Activated CD4-positive, alpha-beta T cell treated with anti-CD3 and anti-CD28 coated beads for 36 hours (primary cell): ENCODE measurements at regions not wholly inside any gene's neighbourhood (a gene's known extent, or its start where the extent isn't known, plus 50 kb on each side); places are given as distances from the start of the nearest gene placed in this dataset.

Experiments
- ATAC-seq: fragments of 200-7000 bp; cut with Tn5 transposase; one replicate; pipeline ENCODE4 v1.10.0; 2021; ENCODE audit warnings: mild to moderate bottlenecking, moderate library complexity
- CTCF ChIA-PET: fragments of 350-600 bp; sonication (Branson Sonifier 250); formaldehyde crosslinking; loops from one replicate; lab custom pipeline; 2021; ENCODE audit warnings: antibody characterized with exemption; lab: Charles Lee
- POLR2A ChIA-PET: fragments of 350-600 bp; sonication (Branson Sonifier 250); formaldehyde crosslinking; loops from one replicate; lab custom pipeline; 2021; ENCODE audit warnings: antibody characterized with exemption, inconsistent platforms; lab: Charles Lee
- DNase-seq: peaks from one replicate; pipeline ENCODE4 v3.0.0-alpha.2; 2020
- H3K27ac Mint-ChIP-seq: one replicate; pipeline ENCODE4 v1.8.0; 2021; ENCODE audit warnings: mixed read lengths
- H3K27me3 Mint-ChIP-seq: one replicate; pipeline ENCODE4 v1.8.0; 2021; ENCODE audit warnings: mixed read lengths
- H3K36me3 Mint-ChIP-seq: one replicate; pipeline ENCODE4 v1.8.0; 2021; ENCODE audit warnings: low read depth, mixed read lengths
- H3K4me1 Mint-ChIP-seq: one replicate; pipeline ENCODE4 v1.8.0; 2021; ENCODE audit warnings: mixed read lengths
- H3K4me3 Mint-ChIP-seq: one replicate; pipeline ENCODE4 v1.8.0; 2021; ENCODE audit warnings: mild to moderate bottlenecking, moderate library complexity, mixed read lengths
- H3K9me3 Mint-ChIP-seq: one replicate; pipeline ENCODE4 v1.8.0; 2021; ENCODE audit warnings: low read depth, mixed read lengths
- intact Hi-C, 2 experiments: fragments of 100-400 bp; cut with DNase I in 1 of 2; cut with micrococcal nuclease in 1 of 2; formaldehyde crosslinking; loops; one replicate each; pipeline versions ENCODE4 v1.14.2 to v1.15.1; 2022 to 2024; cut with DNase I, micrococcal nuclease

DNA sequence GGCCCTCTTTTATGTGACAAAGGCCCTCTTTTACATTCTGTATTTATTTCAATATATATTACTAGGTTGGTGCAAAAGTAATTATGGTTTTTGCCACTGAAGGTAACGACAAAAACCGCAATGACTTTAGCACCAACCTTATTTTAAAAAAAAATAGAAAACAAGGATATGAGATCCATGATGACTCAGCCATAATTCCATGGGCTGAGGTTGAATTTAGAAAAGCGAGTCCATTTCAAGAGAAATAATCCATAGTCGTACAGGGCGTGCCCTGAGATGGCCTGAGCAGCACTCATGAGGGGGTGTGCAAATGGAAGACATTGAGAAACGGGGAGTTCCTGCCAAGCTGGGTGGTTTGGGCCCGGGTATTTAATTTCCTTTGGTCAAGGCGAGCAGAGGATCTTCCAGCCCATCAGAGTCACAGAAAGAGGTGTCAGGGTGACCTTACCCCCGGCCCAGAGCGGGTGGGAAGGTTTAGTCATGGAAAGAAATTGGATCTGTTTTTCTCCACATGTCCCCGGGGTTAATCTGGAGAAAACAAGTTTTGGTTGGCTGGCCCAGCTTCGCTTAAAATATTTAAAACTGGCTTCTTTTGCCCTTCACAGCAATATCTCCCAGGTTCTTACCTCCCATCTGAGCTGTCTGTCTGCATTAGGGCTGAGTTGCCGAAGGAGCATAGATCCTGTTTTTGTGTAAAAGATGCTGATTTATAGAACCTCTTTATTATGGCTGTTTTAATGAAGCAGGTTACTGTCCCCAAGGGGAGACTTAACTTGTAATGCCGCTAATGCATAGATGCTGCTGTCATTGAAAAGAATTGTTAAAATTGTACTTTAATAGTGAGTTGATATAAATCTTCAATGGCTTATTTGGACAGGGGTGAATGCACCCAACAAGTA is 255.6 kb downstream of the PREX1 start:
- Mint-ChIP-seq H3K9me3 (no peaks in the 10 kb centered on the region), H3K36me3 (no peaks in the 10 kb centered on the region), H3K4me3 (no peak overlapping the region), H3K4me1 (no peaks in the 10 kb centered on the region), H3K27me3 (no peaks in the 10 kb centered on the region), H3K27ac (no peak overlapping the region)
- POLR2A ChIA-PET, result no interaction called here
- CTCF ChIA-PET, result interaction anchor here (0.6 to 1.2 kb wide), 2 partner anchors 36 to 48 kb away, joined by 3 read pairs; no protein-coding TSS in a partner anchor
- intact Hi-C loops, result no loop called here
- DNase-seq (no peak), ATAC-seq (no peak)

DNA sequence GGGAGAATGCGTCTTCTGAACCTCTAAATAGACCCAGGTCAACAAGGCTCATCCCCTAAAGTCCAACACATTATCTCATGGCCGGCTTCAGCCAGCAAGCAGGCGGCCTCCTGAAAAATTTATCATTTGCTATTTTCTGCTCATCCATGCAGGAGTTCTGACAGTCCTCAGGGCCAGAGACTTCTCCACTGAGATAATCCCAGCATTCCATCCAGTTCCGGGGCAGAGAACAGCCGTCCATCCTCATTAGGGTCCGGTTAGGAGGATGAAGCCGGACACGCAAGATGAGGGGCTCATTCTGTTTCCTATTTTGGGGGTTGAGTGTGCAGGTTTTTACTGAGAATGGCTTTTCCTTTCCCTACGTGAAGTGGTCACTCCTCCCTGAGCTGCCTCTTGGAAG is 258.1 kb downstream of the PREX1 start:
- Mint-ChIP-seq H3K36me3 (no peaks in the 10 kb centered on the region), H3K4me1 (no peaks in the 10 kb centered on the region), H3K27ac (no peak overlapping the region), H3K4me3 (no peak overlapping the region), H3K27me3 (peaks cover 2% of the 10 kb centered on the region), H3K9me3 (no peaks in the 10 kb centered on the region)
- ChIA-PET POLR2A (no interaction called here), CTCF (no interaction called here)
- DNase-seq (no peak), ATAC-seq (no peak)
- intact Hi-C loops, result no loop called here

DNA sequence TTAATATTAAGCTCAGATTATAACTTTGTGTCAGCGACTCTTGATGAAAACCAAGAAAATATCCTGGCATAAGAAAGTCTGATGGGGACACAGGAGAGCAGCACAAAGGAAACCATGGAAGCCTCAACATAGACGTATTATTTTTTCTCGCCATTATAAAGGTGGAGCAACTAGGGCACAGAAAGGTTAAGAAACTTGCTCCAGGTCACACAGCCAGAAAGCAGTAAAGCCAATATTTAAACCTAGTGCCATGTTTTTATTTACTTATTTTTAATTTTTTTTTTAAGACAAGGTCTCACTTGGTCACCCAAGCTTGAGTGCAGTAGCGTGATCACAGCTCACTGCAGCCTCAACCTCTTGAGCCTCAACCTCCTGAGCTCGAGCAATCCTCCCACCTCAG is 259.3 kb downstream of the PREX1 start:
- H3K27ac Mint-ChIP-seq, result no peak overlapping the region
- CTCF ChIA-PET, result interaction anchor here (0.6 to 0.7 kb wide), 2 partner anchors 10 to 136 kb away, joined by 4 read pairs; no protein-coding TSS in a partner anchor
- DNase-seq, result no peak
- H3K4me3 Mint-ChIP-seq, result no peak overlapping the region
- no peak for ATAC-seq
- no peaks in the 10 kb centered on the region for H3K36me3 Mint-ChIP-seq
- no peaks in the 10 kb centered on the region for H3K9me3 Mint-ChIP-seq
- peaks cover 2% of the 10 kb centered on the region for H3K27me3 Mint-ChIP-seq
- no peaks in the 10 kb centered on the region for H3K4me1 Mint-ChIP-seq
- POLR2A ChIA-PET, result no interaction called here
- intact Hi-C loops, result no loop called here

DNA sequence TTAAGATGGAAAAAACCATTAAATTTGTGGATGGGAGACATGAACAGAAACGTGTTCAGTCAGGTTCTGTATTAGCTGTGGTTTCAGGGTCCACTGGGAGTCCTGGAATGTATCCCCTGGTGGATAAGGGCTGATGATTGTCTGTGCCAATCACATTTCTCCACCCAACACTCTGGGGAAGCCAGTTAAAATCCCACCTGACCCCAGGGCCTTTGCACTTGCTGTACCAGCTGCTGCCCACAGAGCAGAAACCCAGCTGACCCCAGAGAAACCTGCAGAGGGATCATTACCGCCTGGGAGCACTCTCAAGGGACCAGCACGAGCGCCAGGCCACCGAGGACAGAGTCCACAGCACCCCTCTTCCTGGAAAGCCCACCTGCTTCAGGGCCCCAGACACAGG is 260.7 kb downstream of the PREX1 start:
- ChIA-PET CTCF (interaction anchor here (0.6 to 0.8 kb wide), 2 partner anchors 395 to 1297 kb away, joined by 3 read pairs; no protein-coding TSS in a partner anchor), POLR2A (no interaction called here)
- peaks cover 2% of the 10 kb centered on the region for H3K27me3 Mint-ChIP-seq
- ATAC-seq (no peak), DNase-seq (no peak)
- intact Hi-C loops, result no loop called here
- no peaks in the 10 kb centered on the region for H3K4me1 Mint-ChIP-seq
- no peak overlapping the region for H3K4me3 Mint-ChIP-seq
- H3K36me3 Mint-ChIP-seq, result no peaks in the 10 kb centered on the region
- H3K9me3 Mint-ChIP-seq, result no peaks in the 10 kb centered on the region
- H3K27ac Mint-ChIP-seq, result no peak overlapping the region

DNA sequence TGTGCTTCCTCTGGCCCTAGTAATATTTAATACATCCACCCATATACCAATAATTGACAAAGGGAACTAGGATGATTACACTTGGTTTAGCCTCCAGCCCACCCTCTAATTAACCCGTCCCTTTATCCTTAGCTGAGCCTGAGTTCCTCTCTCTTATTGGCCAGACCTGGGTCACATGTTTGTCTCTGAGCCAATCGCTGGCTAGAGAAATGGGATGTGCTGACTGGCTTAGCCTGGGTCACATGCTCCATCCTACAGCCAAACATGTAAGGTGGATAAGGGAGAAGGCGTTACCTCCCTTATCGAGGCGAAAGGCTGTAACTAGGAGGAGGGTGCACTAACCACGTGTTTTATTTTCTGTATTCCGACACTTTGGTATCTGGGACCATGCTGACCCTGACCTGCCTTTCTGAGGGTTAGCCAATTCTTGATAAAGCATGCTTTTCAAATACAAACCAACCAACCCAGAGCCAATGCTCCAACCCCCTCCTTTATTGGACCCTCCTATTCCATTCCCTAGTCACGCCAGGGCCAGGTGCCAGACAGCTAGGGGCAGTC is 262.7 kb downstream of the PREX1 start:
- POLR2A ChIA-PET, result no interaction called here
- intact Hi-C loops, result no loop called here
- no peak overlapping the region for H3K27ac Mint-ChIP-seq
- no peaks in the 10 kb centered on the region for H3K9me3 Mint-ChIP-seq
- H3K27me3 Mint-ChIP-seq, result peaks cover 2% of the 10 kb centered on the region
- DNase-seq, result no peak
- ATAC-seq, result no peak
- H3K4me1 Mint-ChIP-seq, result no peaks in the 10 kb centered on the region
- no peaks in the 10 kb centered on the region for H3K36me3 Mint-ChIP-seq
- CTCF ChIA-PET, result no interaction called here
- H3K4me3 Mint-ChIP-seq, result no peak overlapping the region

DNA sequence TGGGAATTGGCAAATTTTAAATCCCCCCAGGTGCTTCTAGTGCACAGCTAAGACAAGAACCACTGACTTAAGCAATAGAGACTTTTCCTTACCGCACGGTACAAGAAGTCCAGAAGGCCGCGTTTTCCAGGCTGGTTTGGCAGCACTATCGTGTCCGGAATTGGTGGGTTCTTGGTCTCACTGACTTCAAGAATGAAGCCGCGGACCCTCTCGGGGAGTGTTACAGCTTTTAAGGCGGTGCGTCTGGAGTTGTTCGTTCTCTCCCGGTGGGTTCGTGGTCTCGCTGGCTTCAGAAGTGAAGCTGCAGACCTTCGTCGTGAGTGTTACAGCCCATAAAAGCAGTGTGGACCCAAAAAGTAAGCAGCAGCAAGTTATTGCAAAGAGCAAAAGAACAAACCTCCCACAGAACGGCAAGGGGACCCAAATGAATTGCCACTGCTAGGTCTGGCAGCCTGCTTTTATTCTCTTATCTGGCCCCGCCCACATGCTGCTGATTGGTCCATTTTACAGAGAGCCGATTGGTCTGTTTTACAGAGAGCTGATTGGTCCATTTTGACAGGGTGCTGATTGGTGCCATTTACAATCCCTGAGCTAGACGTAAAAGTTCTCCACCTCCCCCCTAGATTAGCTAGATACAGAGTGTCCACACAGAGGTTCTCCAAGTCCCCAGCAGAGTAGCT is 264.5 kb downstream of the PREX1 start:
- Mint-ChIP-seq H3K9me3 (no peaks in the 10 kb centered on the region), H3K4me1 (no peaks in the 10 kb centered on the region), H3K27me3 (peaks cover 2% of the 10 kb centered on the region), H3K4me3 (no peak overlapping the region), H3K27ac (no peak overlapping the region), H3K36me3 (no peaks in the 10 kb centered on the region)
- ATAC-seq (no peak), DNase-seq (peak; percentile 17)
- POLR2A ChIA-PET, result interaction anchor here (0.6 kb wide), 1 partner anchor 61 kb away, joined by 6 read pairs; no protein-coding TSS in a partner anchor
- CTCF ChIA-PET, result interaction anchor here (0.7 to 0.9 kb wide), 2 partner anchors 45 to 57 kb away, joined by 3 to 4 read pairs; no protein-coding TSS in a partner anchor
- intact Hi-C loops, result no loop called here

DNA sequence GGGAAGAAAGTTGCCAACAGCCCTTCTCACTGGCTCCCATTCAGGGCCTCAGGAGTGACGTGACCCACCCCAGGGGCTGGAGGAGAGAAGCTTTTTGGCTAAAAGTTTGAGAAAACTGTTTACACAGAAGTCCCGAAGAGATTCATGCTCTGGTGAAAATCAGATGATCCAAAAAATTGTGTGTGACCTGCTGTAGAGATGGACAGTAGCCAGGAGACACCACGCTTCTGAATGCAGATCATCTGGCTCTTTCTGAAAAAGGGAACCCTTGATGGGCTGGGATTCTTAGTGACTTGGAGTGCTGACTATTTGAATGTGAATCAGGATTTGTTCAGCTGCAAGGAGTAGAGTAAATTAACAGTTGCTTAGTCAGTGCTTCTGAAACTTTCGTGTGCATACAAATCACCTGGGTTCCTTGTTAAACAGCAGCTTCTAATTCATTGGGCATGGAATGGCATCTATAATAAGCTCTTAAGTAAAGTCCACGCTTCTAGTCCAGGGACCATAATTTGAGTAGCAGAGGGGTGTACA is 265.1 kb downstream of the PREX1 start:
- no peak overlapping the region for H3K27ac Mint-ChIP-seq
- DNase-seq, result no peak
- no peak for ATAC-seq
- ChIA-PET POLR2A (no interaction called here), CTCF (interaction anchor here (0.7 to 0.9 kb wide), 2 partner anchors 45 to 57 kb away, joined by 3 to 4 read pairs; no protein-coding TSS in a partner anchor)
- no peak overlapping the region for H3K4me3 Mint-ChIP-seq
- no peaks in the 10 kb centered on the region for H3K9me3 Mint-ChIP-seq
- peaks cover 2% of the 10 kb centered on the region for H3K27me3 Mint-ChIP-seq
- intact Hi-C loops, result no loop called here
- H3K4me1 Mint-ChIP-seq, result no peaks in the 10 kb centered on the region
- no peaks in the 10 kb centered on the region for H3K36me3 Mint-ChIP-seq

DNA sequence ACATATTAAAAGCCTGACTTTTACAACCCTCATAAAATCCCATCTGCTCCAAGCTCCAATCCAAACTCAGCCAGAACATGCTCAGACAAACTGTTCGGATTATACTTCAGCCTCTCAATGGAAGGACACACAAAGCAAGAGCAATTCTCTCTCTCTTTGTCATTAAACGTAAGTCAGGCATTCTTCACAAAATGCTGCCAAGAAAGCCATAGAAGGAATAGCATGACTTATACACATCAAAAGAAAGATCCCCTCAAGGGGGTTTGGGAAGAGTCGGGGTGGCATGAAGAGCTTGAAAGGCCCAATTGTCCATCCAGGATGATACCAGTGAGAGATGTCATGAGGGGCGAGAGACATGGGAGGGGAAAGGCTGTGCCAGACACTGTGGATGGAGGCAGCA is 268.9 kb downstream of the PREX1 start:
- no peak overlapping the region for H3K4me3 Mint-ChIP-seq
- ATAC-seq (no peak), DNase-seq (no peak)
- ChIA-PET CTCF (interaction anchor here (1.3 kb wide), 1 partner anchor 9 kb away, joined by 4 read pairs; no protein-coding TSS in a partner anchor), POLR2A (no interaction called here)
- H3K4me1 Mint-ChIP-seq, result no peaks in the 10 kb centered on the region
- intact Hi-C loops, result no loop called here
- no peaks in the 10 kb centered on the region for H3K36me3 Mint-ChIP-seq
- no peak overlapping the region for H3K27ac Mint-ChIP-seq
- no peaks in the 10 kb centered on the region for H3K9me3 Mint-ChIP-seq
- no peaks in the 10 kb centered on the region for H3K27me3 Mint-ChIP-seq

DNA sequence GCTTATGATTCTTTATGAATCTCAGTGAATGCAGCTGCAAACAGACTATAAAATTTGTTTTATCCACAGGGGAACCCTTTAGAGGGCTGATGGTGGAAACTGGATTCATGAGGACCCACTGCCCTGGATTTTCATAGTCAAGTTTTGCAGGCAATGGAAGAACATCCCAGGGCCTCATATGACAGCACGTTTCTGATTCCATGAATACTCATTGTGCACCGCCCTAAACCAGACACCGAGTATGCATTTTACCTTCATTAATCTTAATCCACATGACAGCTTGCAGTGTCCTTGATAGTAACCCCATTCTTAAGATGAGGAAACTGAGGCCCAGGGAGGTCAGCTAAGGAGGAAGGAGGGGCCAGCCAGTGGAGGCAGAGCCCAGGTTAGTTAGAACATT is 270.4 kb downstream of the PREX1 start:
- ATAC-seq (no peak), DNase-seq (no peak)
- no peak overlapping the region for H3K27ac Mint-ChIP-seq
- H3K4me3 Mint-ChIP-seq, result no peak overlapping the region
- H3K27me3 Mint-ChIP-seq, result no peaks in the 10 kb centered on the region
- no peaks in the 10 kb centered on the region for H3K4me1 Mint-ChIP-seq
- intact Hi-C loops, result no loop called here
- no peaks in the 10 kb centered on the region for H3K36me3 Mint-ChIP-seq
- CTCF ChIA-PET, result interaction anchor here (0.7 kb wide), 1 partner anchor 1529 kb away, joined by 3 read pairs; no protein-coding TSS in a partner anchor
- POLR2A ChIA-PET, result no interaction called here
- H3K9me3 Mint-ChIP-seq, result no peaks in the 10 kb centered on the region

DNA sequence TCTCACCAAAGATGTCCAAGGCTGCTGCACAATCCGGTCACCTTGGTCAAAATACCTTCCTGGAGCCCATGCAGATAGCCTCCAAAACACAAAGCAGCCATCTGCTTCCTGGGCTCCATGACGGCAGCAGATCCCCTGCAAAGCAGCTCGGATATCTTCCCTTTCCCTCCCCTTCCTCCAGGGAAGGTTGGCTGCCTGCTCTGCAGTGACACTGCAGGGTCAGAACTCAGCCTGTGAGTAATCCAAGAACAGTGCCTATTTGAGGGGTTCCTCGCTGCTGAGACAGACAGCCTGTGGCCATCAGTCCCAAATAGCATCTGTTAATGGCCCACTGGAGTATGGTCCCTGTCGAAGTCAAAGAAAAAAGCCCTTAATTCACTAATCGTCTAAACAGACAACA is 270.8 kb downstream of the PREX1 start:
- no peak for DNase-seq
- no peak overlapping the region for H3K27ac Mint-ChIP-seq
- H3K4me3 Mint-ChIP-seq, result no peak overlapping the region
- H3K4me1 Mint-ChIP-seq, result no peaks in the 10 kb centered on the region
- H3K9me3 Mint-ChIP-seq, result no peaks in the 10 kb centered on the region
- H3K27me3 Mint-ChIP-seq, result no peaks in the 10 kb centered on the region
- intact Hi-C loops, result no loop called here
- ATAC-seq, result no peak
- no peaks in the 10 kb centered on the region for H3K36me3 Mint-ChIP-seq
- CTCF ChIA-PET, result interaction anchor here (0.7 kb wide), 1 partner anchor 1529 kb away, joined by 3 read pairs; no protein-coding TSS in a partner anchor
- POLR2A ChIA-PET, result no interaction called here

DNA sequence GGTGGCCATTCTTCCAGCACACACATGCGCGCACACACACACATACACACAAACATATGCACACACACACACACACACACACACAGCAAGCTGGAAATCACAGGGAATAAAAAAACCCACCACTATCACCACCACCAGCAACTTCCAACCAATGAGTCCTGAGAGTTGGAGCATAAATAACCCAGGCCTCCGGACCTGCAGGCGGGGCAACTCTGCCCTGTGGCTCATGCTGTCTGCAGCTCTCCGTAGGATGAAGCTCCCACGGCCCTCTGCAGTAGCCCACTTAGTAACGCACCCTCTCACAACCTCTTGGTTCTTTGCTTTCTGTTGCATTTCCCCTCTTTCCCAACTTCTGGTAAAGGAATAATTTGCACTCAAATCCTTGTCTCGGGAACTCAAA is 275.2 kb downstream of the PREX1 start:
- DNase-seq, result no peak
- H3K36me3 Mint-ChIP-seq, result no peaks in the 10 kb centered on the region
- no peak overlapping the region for H3K27ac Mint-ChIP-seq
- H3K4me3 Mint-ChIP-seq, result no peak overlapping the region
- ChIA-PET CTCF (no interaction called here), POLR2A (no interaction called here)
- H3K9me3 Mint-ChIP-seq, result no peaks in the 10 kb centered on the region
- no peak for ATAC-seq
- intact Hi-C loops, result no loop called here
- H3K4me1 Mint-ChIP-seq, result no peaks in the 10 kb centered on the region
- peaks cover 2% of the 10 kb centered on the region for H3K27me3 Mint-ChIP-seq
